LNCAP (cell line): ENCODE measurements at regions not wholly inside any gene's neighbourhood (a gene's known extent, or its start where the extent isn't known, plus 50 kb on each side); places are given as distances from the start of the nearest gene placed in this dataset.

Experiments
- TF ChIP-seq, protein P1 (sequence below): fragments of 450-650 bp; IDR thresholded peaks from 2 replicates; pipeline ENCODE4 v1.5.1; 2017; ENCODE audit warnings: mild to moderate bottlenecking

DNA sequence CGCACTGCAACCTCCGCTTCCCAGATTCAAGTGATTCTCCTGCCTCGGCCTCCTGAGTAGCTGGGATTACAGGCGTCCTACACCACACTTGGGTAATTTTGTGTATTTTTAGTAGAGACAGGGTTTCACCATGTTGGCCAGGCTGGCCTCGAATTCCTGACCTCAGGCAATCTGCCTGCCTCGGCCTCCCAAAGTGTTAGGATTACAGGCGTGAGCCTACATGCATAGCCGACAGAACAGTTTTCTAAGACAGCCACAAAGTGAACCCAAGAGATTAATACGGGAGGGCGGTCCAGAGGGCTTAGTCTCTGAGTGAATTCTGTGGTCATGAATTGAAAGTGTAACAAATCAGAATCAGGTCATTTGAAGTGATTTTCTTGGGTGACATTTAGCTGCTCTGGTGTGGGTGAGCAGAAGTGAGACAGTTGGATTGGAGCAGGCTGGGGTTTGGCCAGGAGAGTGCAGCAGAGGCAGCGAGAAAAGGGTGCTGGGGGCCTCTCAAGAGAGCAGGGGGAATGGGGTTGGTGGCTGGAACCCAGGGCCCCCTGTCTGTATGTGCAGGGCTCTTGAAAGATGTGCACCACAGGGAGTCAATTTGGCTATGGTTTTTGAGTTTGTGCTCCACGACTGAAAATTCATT, 231.4 kb upstream of the WSCD1 start:
- TF ChIP-seq, protein P1, sequence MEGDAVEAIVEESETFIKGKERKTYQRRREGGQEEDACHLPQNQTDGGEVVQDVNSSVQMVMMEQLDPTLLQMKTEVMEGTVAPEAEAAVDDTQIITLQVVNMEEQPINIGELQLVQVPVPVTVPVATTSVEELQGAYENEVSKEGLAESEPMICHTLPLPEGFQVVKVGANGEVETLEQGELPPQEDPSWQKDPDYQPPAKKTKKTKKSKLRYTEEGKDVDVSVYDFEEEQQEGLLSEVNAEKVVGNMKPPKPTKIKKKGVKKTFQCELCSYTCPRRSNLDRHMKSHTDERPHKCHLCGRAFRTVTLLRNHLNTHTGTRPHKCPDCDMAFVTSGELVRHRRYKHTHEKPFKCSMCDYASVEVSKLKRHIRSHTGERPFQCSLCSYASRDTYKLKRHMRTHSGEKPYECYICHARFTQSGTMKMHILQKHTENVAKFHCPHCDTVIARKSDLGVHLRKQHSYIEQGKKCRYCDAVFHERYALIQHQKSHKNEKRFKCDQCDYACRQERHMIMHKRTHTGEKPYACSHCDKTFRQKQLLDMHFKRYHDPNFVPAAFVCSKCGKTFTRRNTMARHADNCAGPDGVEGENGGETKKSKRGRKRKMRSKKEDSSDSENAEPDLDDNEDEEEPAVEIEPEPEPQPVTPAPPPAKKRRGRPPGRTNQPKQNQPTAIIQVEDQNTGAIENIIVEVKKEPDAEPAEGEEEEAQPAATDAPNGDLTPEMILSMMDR, result no peak

DNA sequence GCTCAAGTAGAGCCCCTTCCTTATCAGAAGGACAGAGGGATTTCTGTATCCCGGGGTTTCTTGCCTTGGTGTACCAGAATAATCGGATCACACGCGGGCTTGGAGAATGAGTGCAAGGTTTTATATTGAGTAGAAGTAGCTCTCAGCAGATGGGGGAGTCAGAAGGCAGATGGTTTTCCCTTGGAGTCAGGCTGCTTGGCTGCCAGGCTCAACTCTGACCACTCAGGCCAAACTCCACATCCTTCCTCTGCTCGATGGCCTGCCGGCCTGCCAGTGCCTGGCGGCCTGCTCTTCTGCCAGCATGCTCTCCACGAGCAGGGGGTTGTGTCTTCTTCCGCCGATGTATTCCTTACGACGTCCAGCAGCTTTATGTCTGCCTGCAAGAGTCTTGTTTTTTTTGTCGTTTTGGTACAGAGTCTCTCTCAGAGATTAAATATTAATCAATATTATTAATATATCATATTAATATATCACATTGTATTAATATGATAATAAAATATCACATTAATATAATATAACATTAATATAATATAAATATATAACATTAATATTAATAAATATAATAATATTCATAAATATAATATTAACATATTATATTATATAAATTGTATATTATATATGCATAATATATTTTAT, 229.2 kb upstream of the WSCD1 start:
- TF ChIP-seq, protein P1, result no peak

DNA sequence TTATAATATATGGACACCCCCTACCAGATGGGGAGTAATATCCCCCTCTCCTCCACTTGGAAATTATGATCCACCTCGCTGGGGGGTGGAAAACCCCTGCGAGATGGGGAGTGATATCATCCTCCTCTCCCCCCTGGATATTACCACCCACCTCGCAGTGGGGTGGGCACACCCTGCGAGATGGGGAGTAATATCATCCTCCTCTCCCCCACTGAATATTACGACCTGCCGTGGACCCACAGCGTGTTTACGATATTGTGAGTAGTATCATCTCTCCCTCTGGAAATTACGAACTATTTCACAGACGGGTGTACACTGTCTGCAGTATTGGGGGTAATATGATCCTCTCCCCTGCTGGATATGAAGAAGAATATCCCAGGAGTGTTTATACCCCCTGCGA, 228.3 kb upstream of the WSCD1 start:
- TF ChIP-seq, protein P1, result no peak

DNA sequence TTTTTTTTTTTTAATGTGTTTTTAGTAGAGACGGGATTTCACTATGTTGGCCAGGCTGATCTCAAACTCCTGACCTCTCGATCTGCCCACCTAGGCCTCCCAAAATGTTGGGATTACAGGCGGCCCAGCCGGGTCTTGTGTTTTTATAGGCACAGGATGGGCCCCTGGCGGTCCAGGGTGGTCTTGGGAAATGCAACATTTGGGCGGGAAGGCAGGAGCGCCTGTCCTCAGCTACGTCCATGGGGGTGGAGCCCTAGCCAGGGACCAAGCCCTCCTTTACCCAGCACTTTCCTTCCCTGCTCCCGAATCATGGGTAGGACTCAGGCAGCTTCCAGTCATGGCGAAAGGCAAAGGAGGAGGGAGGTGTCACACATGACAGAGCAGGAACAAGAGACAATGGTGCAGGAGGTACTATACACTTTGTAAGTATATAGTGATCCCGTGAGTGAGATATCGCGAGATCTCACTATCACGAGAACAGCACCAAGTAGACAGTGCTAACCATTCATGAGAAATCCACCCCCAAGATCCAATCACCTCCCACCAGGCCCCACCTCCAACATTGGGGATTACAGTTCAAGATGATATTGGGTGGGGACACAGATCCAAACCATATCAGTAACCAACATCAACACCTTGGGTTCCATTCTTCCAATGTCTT, 226.7 kb upstream of the WSCD1 start:
- TF ChIP-seq, protein P1, result no peak

DNA sequence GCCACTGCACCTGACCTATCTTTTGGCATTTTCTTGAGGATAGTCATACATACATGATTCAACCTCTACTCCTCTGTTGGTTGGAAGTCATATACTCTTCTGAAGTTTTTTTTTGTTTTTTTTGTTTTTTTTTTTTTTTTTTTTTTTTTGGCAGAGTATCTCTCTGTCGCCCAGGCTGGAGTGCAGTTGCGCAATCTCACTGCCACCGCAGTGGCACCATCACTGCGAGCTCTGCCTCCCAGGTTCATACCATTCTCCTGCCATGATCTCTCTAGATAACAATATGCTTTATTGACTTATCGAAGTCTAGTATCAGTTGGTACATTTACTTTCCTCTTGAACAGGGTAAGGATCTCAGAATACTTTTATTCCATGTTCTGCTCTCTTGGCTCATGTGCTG, 224.2 kb upstream of the WSCD1 start:
- TF ChIP-seq, protein P1, result no peak

DNA sequence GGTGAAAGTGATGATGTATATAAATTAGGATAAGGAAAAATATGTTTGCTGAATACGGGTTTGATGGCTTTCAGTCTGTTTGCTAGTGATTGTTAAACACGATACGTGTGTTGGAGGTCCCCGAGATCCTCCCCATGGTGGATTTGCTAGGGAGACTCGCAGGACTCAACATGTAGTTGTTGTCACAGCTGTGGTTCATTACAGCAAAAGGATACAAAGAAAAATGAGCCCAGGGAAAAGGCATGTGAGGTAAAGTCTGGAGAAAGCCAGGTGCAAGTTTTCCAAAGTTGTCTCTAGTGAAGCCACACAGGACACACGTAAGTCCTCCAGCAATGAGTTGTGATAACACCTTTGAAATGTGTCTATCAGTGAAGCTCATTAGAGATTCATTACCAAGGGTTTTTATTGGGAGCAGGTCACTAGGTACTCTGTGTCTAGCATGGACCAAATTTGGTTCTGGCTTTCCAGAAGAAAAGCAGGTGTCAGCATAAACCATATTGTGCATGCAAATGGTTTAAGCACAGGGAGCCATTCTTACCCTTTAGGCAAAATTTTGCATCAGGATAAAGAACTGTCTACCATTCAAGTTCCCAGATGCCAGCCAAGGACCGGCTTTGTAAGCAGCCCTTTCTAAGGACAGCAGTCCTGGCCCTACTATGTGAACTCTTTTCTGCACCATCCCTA, 215.2 kb upstream of the WSCD1 start:
- TF ChIP-seq, protein P1, result no peak

DNA sequence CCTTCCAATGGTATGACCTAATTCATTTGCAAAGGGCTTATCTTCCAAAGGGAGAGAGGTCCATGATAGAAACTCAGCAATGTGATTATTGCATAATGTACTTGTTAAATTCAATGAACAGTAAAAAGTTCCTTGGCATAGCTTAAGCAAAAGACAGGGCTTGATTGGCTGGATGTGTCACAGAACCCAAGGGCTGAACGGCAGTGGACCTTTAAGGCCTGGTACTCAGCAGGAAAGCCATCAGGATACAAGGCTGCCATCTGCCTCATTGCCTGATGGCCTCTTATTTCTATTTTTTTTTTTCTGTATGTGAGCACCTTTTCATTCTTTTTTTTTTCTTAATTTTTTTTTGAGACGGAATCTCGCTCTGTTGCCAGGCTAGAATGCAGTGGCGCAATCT, 208.9 kb upstream of the WSCD1 start:
- TF ChIP-seq, protein P1, result no peak
